Ovary (tissue), 3 donors: ENCODE measurements at regions not wholly inside any gene's neighbourhood (a gene's known extent, or its start where the extent isn't known, plus 50 kb on each side); places are given as distances from the start of the nearest gene placed in this dataset.

Experiments used
- CTCF ChIP-seq, 3 donors: fragments of 450-650 bp in 2 of 3; fragments of 200-600 bp in 1 of 3; IDR thresholded peaks; one replicate each; pipeline versions ENCODE4 v1.5.1 to v1.8.0; 2016 to 2022; ENCODE audit warnings: antibody characterized with exemption in 3 of 3, mild to moderate bottlenecking in 1 of 3
- EP300 ChIP-seq: sonication (generic); formaldehyde crosslinking; IDR thresholded peaks from one replicate; pipeline ENCODE4 v1.6.1; 2017; ENCODE audit warnings: antibody characterized with exemption
- POLR2A ChIP-seq: fragments of 450-650 bp; IDR thresholded peaks from one replicate; pipeline ENCODE4 v1.6.1; 2017; ENCODE audit warnings: antibody characterized with exemption, mild to moderate bottlenecking, moderate library complexity
- donor health status: DM: no; HTN: no; CAD: no.

GRCh38 chr12:87238466-87238865, 790.7 kb downstream of the C12orf50 start:
- no peak for TF ChIP-seq CTCF (IDR thresholded peaks at IDR 0.05)
- no peak for TF ChIP-seq POLR2A
- no peak for TF ChIP-seq EP300
